ENCODE measurements at regions not wholly inside any gene's neighbourhood (a gene's known extent, or its start where the extent isn't known, plus 50 kb on each side); places are given as distances from the start of the nearest gene placed in this dataset.

- no peaks in the 10 kb centered on the region for H3K9me3 ChIP-seq (ENCODE audit: low read length)
- H3K4me2 ChIP-seq (ENCODE audit: low read depth, low read length), result no peak overlapping the region
- FAIRE-seq, result no peak
- in situ Hi-C loops (cut with HindIII; ENCODE audit: extremely low pct_ligation_motif_present, low pct_unique_long_range_greater_than_20kb) (no loop called here), intact Hi-C loops (cut with micrococcal nuclease; ENCODE audit: unreplicated experiment) (no loop called here)
- no peak overlapping the region for H3K9ac ChIP-seq (ENCODE audit: insufficient read depth, low read depth, low read length)
- no peaks in the 10 kb centered on the region for H3K27me3 ChIP-seq (ENCODE audit: control insufficient read depth in 1 of 2, insufficient read depth in 2 of 2, low read length in 2 of 2)
- H3K4me3 ChIP-seq (replicated peaks in 1 of 3; ENCODE audit: insufficient read depth in 1 of 3, low read depth in 2 of 3, low read length in 3 of 3), result no peak overlapping the region
- ChIA-PET POLR2A (no interaction called here), CTCF (ENCODE audit: low intra/inter-chr PET ratio, low total read pairs) (no interaction called here)
- no peaks in the 10 kb centered on the region for H4K20me1 ChIP-seq (ENCODE audit: insufficient read depth, low read length)
- no peak overlapping the region for H3K27ac ChIP-seq (ENCODE audit: extremely low read length, insufficient read depth, low read length)
- no TSS peak for BruUV-seq (replicated peaks)
- H3K4me1 ChIP-seq (ENCODE audit: insufficient read depth, low read length), result no peaks in the 10 kb centered on the region
- no peak overlapping the region for H2AFZ ChIP-seq (ENCODE audit: low read length)
- no peak for DNase-seq (ENCODE audit: low spot score)
- H3K36me3 ChIP-seq (replicated peaks in 1 of 2; ENCODE audit: control insufficient read depth in 1 of 2, insufficient read depth in 2 of 2, low read length in 2 of 2), result peaks cover 17 to 36% of the 10 kb centered on the region in 2 experiments
- no peak for ATAC-seq
- WGBS (ENCODE audit: low lambda C conversion rate), result 97% methylated on average over 8 of the region's 8 CpGs
- no peaks in the 10 kb centered on the region for H3K79me2 ChIP-seq (ENCODE audit: insufficient read depth, low read length)
- TF ChIP-seq ARHGAP35 (CRISPR knock-in tag; IDR thresholded peaks at IDR 0.05; ENCODE audit: borderline replicate concordance) (no peak), GTF3A (CRISPR knock-in tag; conservative IDR thresholded peaks at IDR 0.05) (no peak), ZFP62 (CRISPR knock-in tag; IDR thresholded peaks at IDR 0.05) (no peak), ZBTB46 (CRISPR knock-in tag; IDR thresholded peaks at IDR 0.05; ENCODE audit: borderline replicate concordance) (no peak), ETS1 (CRISPR knock-in tag; IDR thresholded peaks at IDR 0.05) (no peak), ZMAT5 (CRISPR knock-in tag; IDR thresholded peaks at IDR 0.05; ENCODE audit: borderline replicate concordance, low read depth) (no peak), FOSL2 (CRISPR knock-in tag; IDR thresholded peaks at IDR 0.05) (no peak), ZNF749 (CRISPR knock-in tag; IDR thresholded peaks at IDR 0.05; ENCODE audit: borderline replicate concordance) (no peak), ZNF83 (CRISPR knock-in tag; IDR thresholded peaks at IDR 0.05; ENCODE audit: borderline replicate concordance) (no peak)
Measured at GRCh38 chr20:36824142-36824940, 50.8 kb upstream of the DSN1 start.

Data from HepG2 (cell line).